NCI-H2081 (cell line): ENCODE measurements at regions not wholly inside any gene's neighbourhood (a gene's known extent, or its start where the extent isn't known, plus 50 kb on each side); places are given as distances from the start of the nearest gene placed in this dataset.

Experiments
- DNase-seq, 2 experiments: peaks; one replicate each; lab custom pipeline; 2025; lab: John Stamatoyannopoulos, UW

DNA sequence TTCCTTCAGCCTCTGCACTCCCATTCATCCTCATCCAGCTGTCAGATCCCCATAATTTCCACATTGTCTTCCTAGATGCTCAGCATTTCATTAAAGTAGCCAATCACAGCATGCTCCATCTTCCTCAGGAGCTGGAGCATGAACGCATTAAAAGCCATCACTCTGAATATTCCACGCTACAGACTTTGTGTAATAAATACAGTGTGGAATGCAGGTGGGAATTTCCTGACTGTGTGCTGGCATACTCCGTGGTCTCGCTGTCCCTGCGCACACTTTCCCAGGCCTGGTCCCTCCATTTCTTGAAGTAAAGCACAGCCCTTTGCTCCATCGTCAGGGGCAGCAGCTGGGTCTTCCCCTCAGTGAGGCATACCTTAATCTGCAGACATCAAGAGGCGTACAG lies 123.7 kb upstream of the NCK2 start:
- no peak for DNase-seq

DNA sequence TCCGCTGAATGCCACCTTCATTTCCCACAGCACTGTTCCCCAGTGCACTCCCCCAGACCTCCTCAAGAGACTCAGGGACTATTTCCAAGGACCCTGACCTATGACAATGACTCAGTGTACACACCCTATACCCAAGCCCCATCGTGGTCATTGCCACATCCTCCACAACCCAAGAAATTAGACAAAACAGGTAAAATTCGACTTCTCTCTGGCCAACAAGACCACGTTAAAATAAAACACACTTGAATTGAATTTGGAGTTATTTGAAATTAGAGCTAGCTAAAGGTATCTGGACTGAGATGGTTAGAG lies 126.4 kb upstream of the NCK2 start:
- no peak for DNase-seq

- peak; percentile 47 to 87 for DNase-seq
These were observed 126.9 kb upstream of the NCK2 start for GRCh38 chr2:105617631-105618350.

GRCh38 chr2:105615305-105615704 lies 129.4 kb upstream of the NCK2 start:
- no peak for DNase-seq

DNA sequence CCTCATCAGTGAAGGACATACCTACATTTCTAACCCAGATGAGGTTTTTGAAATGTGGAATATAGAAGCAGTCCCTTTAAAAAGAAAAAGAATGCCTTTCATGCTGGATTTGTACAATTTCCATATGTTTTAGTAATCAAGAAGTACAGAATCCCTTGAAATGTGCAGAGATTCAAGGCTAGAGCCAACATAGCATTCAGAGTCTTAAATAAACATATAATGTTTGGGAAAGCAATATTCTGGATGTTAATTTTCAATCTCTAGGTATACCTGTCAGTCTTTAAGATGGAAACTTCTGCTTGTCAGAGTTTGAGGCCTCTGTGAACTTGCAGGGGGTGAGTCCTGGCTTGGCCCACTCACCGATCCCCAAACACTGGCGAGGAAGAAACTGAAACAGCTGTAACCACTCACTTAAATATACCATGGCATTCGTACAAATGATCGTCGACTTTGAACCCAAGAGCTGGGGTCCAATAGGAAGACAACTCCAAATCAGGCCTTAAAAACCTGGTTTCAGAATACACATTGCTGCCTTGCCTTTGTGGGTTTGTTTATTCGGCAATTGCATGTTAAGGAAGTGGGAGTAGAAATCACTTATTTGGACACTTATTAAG lies 132.8 kb upstream of the NCK2 start:
- no peak for DNase-seq

GRCh38 chr2:105611333-105611637 lies 133.4 kb upstream of the NCK2 start:
- no peak for DNase-seq

- DNase-seq = peak in 1 of 2 experiments; percentile 61
These were observed 134.0 kb upstream of the NCK2 start for GRCh38 chr2:105610576-105611332.

DNA sequence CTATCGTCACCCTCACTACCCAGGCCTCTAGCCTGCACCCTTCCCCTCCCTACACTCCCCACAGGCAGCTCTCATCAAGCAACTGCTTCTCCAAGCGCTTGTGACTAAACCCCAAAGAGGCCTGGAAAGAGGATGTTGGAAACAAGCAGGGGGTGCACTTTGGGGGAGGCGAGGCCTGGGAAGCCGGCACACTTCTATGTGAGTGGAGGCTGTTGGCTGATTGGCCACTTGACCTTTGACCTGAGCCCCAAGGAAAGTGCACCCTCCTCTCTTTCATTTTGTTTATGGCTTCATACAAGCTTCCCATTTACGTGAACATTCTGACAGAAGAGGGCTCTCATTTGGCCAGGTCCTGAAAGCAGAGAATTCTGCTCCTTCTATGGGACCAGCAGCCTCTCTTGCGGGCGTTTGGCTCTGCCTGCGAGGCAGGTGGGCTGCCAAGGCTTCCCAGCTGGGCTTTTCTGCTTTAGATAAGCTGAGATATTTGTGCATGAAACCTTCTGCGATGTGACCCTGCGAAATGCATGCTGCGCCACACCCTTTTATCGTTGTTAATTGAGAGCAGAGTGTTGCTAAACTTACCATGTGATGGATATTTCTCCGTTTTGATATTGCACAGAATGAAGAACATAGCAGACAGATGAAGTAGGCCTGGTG lies 134.8 kb upstream of the NCK2 start:
- DNase-seq = no peak

- DNase-seq = no peak
These were observed 136.7 kb upstream of the NCK2 start for GRCh38 chr2:105607920-105608504.

DNA sequence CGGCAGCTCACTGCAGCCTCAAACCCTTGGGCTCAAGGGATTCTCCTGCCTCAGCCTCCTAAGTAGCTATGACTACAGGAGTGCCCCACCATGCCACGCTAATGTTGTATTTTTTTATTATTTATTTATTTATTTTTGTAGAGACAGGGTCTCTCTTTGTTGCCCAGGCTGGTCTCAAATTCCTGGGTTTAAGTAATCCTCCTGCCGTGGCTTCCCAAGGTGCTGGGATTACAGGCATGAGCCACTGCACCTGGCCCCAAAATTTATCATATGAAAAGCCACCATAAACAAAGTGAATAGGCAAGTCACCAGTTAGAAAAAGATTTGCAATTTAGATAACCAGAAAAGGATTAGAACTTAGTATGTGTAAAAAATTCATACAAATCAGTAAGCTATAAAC lies 138.6 kb upstream of the NCK2 start:
- no peak for DNase-seq

GRCh38 chr2:105604938-105605337 lies 139.8 kb upstream of the NCK2 start:
- no peak for DNase-seq

DNA sequence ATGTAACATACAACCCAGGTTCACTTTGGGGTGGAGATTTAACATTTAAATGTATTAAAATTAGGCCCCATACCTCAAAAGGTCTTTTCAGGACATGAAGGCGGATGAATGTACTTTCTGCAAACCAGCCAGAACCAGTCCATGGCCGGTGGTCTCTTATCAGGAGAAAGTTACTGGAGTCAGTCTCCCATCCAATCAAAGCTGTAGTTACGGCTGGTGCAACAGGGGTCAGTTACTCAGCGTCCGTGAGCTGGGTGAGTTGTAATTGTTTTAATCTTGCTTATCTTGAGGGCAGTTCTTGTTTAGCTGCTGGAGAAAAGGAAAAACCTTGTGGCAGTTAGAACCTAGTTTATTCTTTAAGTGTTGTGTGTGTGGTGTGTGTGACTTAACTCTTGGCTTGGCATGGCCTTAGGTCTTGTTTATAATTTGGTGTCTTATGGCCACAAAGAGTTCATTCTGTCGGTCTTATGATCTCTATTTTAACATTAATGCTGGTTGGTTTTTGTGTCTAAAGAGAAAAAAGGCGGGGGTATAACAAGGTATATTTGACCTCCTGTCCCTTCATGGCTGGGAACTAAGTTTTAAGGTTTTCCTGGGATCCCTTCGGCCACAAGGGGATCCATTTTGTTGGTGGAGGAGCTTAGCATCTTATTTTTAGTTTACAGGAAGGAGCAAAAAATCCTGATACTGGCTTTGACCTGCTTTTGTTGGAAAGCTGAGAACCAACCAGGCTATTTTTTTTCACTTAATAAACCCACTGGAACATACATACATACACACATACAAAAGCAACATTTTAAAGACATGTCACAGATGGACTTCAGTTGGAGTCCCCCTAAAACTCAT lies 143.5 kb upstream of the NCK2 start:
- no peak for DNase-seq

GRCh38 chr2:105600602-105600948 lies 144.1 kb upstream of the NCK2 start:
- DNase-seq = no peak

GRCh38 chr2:105600037-105600442 lies 144.7 kb upstream of the NCK2 start:
- DNase-seq = no peak

DNA sequence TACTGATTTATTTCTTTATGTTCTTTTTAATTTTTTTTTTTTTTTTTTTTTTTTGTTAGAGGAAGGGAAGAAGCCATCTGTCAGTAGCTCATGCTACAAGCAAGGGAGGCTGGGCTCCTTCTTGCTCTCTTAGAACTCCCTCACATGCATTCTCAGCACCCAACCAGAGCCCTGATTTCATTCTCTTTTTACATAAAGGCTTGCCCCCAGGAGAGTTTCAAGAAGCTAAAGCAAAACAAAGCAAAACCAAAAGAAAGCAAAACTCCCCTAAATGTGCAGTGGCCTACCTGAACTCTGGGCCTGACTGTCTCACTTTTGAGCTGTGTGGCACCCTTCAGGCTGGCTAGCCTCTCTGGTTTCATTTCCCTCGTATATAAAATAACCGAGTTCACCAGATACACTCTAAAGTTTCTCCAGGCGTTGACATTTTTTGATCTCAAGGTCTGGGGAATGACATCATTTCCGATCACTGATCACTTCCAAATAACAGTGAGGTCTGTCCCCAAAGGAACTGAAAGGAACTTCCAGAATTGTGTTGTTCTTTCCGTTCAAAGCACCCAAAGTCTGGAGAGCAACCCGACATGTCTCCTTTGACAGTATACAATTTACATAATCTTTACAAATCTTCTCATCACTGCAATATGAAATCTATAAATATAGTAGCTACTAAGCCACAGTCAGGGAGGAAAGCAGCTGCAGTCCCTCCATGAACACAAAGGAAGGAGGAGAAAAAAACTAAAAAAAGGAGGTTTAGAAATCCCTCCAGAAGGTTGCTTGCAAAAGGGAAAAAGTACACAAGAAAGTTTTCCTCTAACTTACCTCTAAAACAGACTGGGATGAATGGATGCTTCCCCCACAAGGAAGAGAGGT lies 145.6 kb upstream of the NCK2 start:
- no peak for DNase-seq

GRCh38 chr2:105597806-105598803 lies 146.6 kb upstream of the NCK2 start:
- DNase-seq = no peak

- no peak for DNase-seq
These were observed 147.5 kb upstream of the NCK2 start for GRCh38 chr2:105597011-105597805.

GRCh38 chr2:105596411-105596921 lies 148.2 kb upstream of the NCK2 start:
- no peak for DNase-seq

DNA sequence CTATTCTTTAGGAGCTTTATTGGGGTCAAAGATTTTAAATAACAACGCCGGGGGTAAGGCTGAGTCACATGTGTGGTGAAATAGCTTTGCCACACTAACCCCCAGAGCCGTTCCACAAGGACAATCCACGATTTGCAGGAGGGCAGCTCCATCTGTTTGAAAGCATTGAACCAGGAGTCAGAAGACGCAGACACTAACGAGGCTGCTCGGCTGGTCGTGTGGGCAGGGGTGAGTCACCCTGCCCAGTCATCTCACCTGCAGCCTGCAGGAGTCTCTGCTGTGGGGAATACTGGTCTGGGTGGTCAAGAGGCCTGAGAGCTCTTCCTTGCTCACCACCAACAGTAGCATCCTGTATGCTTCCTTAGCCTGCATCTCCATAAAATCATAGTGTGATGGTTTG lies 149.2 kb upstream of the NCK2 start:
- no peak for DNase-seq
